CD4-positive, alpha-beta T cell (primary cell): ENCODE measurements at regions not wholly inside any gene's neighbourhood (a gene's known extent, or its start where the extent isn't known, plus 50 kb on each side); places are given as distances from the start of the nearest gene placed in this dataset.

Experiments
- ATAC-seq: fragments of 200-7000 bp; cut with Tn5 transposase; one replicate; pipeline ENCODE4 v1.10.0; 2022; ENCODE audit warnings: mild to moderate bottlenecking; ENCODE audit not compliant: poor library complexity
- CTCF ChIA-PET: fragments of 350-600 bp; sonication (Branson Sonifier 250); formaldehyde crosslinking; loops from one replicate; lab custom pipeline; 2021; ENCODE audit warnings: antibody characterized with exemption, inconsistent platforms; lab: Charles Lee
- POLR2A ChIA-PET: fragments of 350-600 bp; sonication (Branson Sonifier 250); formaldehyde crosslinking; loops from one replicate; lab custom pipeline; 2021; ENCODE audit warnings: antibody characterized with exemption, inconsistent platforms; lab: Charles Lee
- DNase-seq, 14 experiments: peaks; one replicate each; pipeline ENCODE4 v3.0.0-alpha.2; 2013 to 2020; ENCODE audit warnings: mixed read lengths in 2 of 14
- H3K27ac ChIP-seq, 2 donors: one replicate each; pipeline versions ENCODE4 v1.5.1 to v1.7.0; 2013; ENCODE audit warnings: low read length in 2 of 2, low read depth in 1 of 2, mild to moderate bottlenecking in 1 of 2
- H3K27me3 ChIP-seq, 2 experiments: 1 replicate in 1 of 2; 2 replicates in 1 of 2; pipeline versions ENCODE4 v1.6.1 to v1.7.0; 2013; ENCODE audit warnings: low read length in 2 of 2, control low read depth in 1 of 2, mild to moderate bottlenecking in 1 of 2, moderate library complexity in 1 of 2; ENCODE audit not compliant: insufficient read depth in 2 of 2, control insufficient read depth in 1 of 2
- H3K36me3 ChIP-seq: one replicate; pipeline ENCODE4 v1.6.1; 2013; ENCODE audit warnings: low read length, control low read depth; ENCODE audit not compliant: insufficient read depth
- H3K4me1 ChIP-seq: one replicate; pipeline ENCODE4 v1.6.1; 2013; ENCODE audit warnings: low read length, control low read depth; ENCODE audit not compliant: insufficient read depth
- H3K4me3 ChIP-seq: one replicate; pipeline ENCODE4 v1.5.1; 2013; ENCODE audit warnings: mild to moderate bottlenecking, low read length, moderate library complexity
- H3K9me3 ChIP-seq, 2 experiments: 1 replicate in 1 of 2; 2 replicates in 1 of 2; pipeline versions ENCODE4 v1.6.1 to v1.7.0; 2013; ENCODE audit warnings: low read length in 2 of 2, mild to moderate bottlenecking in 2 of 2, control low read depth in 1 of 2, moderate library complexity in 1 of 2; ENCODE audit not compliant: control insufficient read depth in 1 of 2, insufficient read depth in 1 of 2
- H3K27ac Mint-ChIP-seq: one replicate; pipeline ENCODE4 v1.8.0; 2020; ENCODE audit warnings: mixed read lengths
- H3K27me3 Mint-ChIP-seq: one replicate; pipeline ENCODE4 v1.8.0; 2021; ENCODE audit warnings: mixed read lengths
- H3K36me3 Mint-ChIP-seq: one replicate; pipeline ENCODE4 v1.8.0; 2021; ENCODE audit warnings: low read depth, mixed read lengths
- H3K4me1 Mint-ChIP-seq: one replicate; pipeline ENCODE4 v1.8.0; 2021; ENCODE audit warnings: low read depth, mixed read lengths
- H3K4me3 Mint-ChIP-seq: one replicate; pipeline ENCODE4 v1.8.0; 2020; ENCODE audit warnings: mild to moderate bottlenecking, mixed read lengths
- H3K9me3 Mint-ChIP-seq: one replicate; pipeline ENCODE4 v1.8.0; 2020; ENCODE audit warnings: mixed read lengths
- CTCF ChIP-seq: fragments of 200-600 bp; IDR thresholded peaks from one replicate; pipeline ENCODE4 v1.8.0; 2022; ENCODE audit warnings: antibody characterized with exemption, mild to moderate bottlenecking
- intact Hi-C, 2 experiments: fragments of 100-400 bp; cut with DNase I in 1 of 2; cut with micrococcal nuclease in 1 of 2; formaldehyde crosslinking; loops; one replicate each; pipeline versions ENCODE4 v1.15.1 to v1.9.0; 2023 to 2025; cut with DNase I, micrococcal nuclease

- no peak overlapping the region for H3K27ac ChIP-seq
- H3K9me3 ChIP-seq: no peaks in the 10 kb centered on the region
- no peaks in the 10 kb centered on the region for H3K27me3 ChIP-seq
- no peaks in the 10 kb centered on the region for H3K9me3 Mint-ChIP-seq
- no peak overlapping the region for H3K4me3 Mint-ChIP-seq
- intact Hi-C loops: no loop called here
- no peaks in the 10 kb centered on the region for H3K36me3 Mint-ChIP-seq
- H3K4me1 ChIP-seq: no peaks in the 10 kb centered on the region
- no peak for ATAC-seq
- no peaks in the 10 kb centered on the region for H3K4me1 Mint-ChIP-seq
- H3K27ac Mint-ChIP-seq: no peak overlapping the region
- no peak for TF ChIP-seq CTCF
- H3K36me3 ChIP-seq: no peaks in the 10 kb centered on the region
- no peak for DNase-seq
- no peaks in the 10 kb centered on the region for H3K27me3 Mint-ChIP-seq
- ChIA-PET POLR2A (no interaction called here), CTCF (no interaction called here)
- no peak overlapping the region for H3K4me3 ChIP-seq
Observed at GRCh38 chr6:15129887-15130286, 116.0 kb upstream of the JARID2 start.

- no peak for TF ChIP-seq CTCF
- intact Hi-C loops: no loop called here
- Histone ChIP-seq H3K4me1 (no peaks in the 10 kb centered on the region), H3K9me3 (no peaks in the 10 kb centered on the region), H3K36me3 (no peaks in the 10 kb centered on the region), H3K27ac (no peak overlapping the region), H3K4me3 (no peak overlapping the region), H3K27me3 (no peaks in the 10 kb centered on the region)
- no peaks in the 10 kb centered on the region for H3K27me3 Mint-ChIP-seq
- no peaks in the 10 kb centered on the region for H3K9me3 Mint-ChIP-seq
- H3K4me3 Mint-ChIP-seq: no peak overlapping the region
- no peak for DNase-seq
- H3K36me3 Mint-ChIP-seq: no peaks in the 10 kb centered on the region
- ChIA-PET POLR2A (no interaction called here), CTCF (no interaction called here)
- no peaks in the 10 kb centered on the region for H3K4me1 Mint-ChIP-seq
- no peak overlapping the region for H3K27ac Mint-ChIP-seq
- ATAC-seq: no peak
Observed at GRCh38 chr6:15131234-15131633, 114.6 kb upstream of the JARID2 start.

GRCh38 chr6:15131651-15132061, 114.2 kb upstream of the JARID2 start:
- H3K27ac ChIP-seq: no peak overlapping the region
- Mint-ChIP-seq H3K4me3 (no peak overlapping the region), H3K4me1 (no peaks in the 10 kb centered on the region), H3K27ac (no peak overlapping the region), H3K27me3 (no peaks in the 10 kb centered on the region), H3K9me3 (no peaks in the 10 kb centered on the region), H3K36me3 (no peaks in the 10 kb centered on the region)
- CTCF ChIA-PET: no interaction called here
- intact Hi-C loops: no loop called here
- H3K36me3 ChIP-seq: no peaks in the 10 kb centered on the region
- no peaks in the 10 kb centered on the region for H3K9me3 ChIP-seq
- DNase-seq (no peak), ATAC-seq (no peak)
- H3K4me3 ChIP-seq: no peak overlapping the region
- no peaks in the 10 kb centered on the region for H3K27me3 ChIP-seq
- TF ChIP-seq CTCF: no peak
- POLR2A ChIA-PET: no interaction called here
- no peaks in the 10 kb centered on the region for H3K4me1 ChIP-seq
